Common myeloid progenitor, CD34-positive (primary cell): ENCODE measurements at regions not wholly inside any gene's neighbourhood (a gene's known extent, or its start where the extent isn't known, plus 50 kb on each side); places are given as distances from the start of the nearest gene placed in this dataset.

Source experiments
- CTCF ChIA-PET: fragments of 350-600 bp; sonication (Branson Sonifier 250); formaldehyde crosslinking; loops from one replicate; lab custom pipeline; 2021; ENCODE audit warnings: antibody characterized with exemption; lab: Charles Lee
- POLR2A ChIA-PET: fragments of 350-600 bp; sonication (Branson Sonifier 250); formaldehyde crosslinking; loops from one replicate; lab custom pipeline; 2021; ENCODE audit warnings: antibody characterized with exemption; lab: Charles Lee
- DNase-seq, 3 donors: peaks; one replicate each; pipeline versions ENCODE4 v3.0.0 to v3.0.0-alpha.2; 2013
- H3K27ac ChIP-seq, 2 experiments: 1 replicate in 1 of 2; 2 replicates in 1 of 2; pipeline ENCODE4 v1.7.0; 2013; ENCODE audit warnings: inconsistent platforms in 2 of 2, low read length in 2 of 2, mild to moderate bottlenecking in 2 of 2, low read depth in 1 of 2, moderate library complexity in 1 of 2; ENCODE audit not compliant: severe bottlenecking in 2 of 2, insufficient read depth in 1 of 2, poor library complexity in 1 of 2
- H3K27me3 ChIP-seq, 5 experiments: replicated peaks in 2 of 5; 1 replicate in 3 of 5; 2 replicates in 2 of 5; pipeline versions ENCODE4 v1.6.1 to v1.7.0; 2013; ENCODE audit warnings: low read length in 4 of 5, mild to moderate bottlenecking in 2 of 5, moderate library complexity in 2 of 5, inconsistent platforms in 1 of 5; ENCODE audit not compliant: insufficient read depth in 5 of 5, control insufficient read depth in 4 of 5
- H3K36me3 ChIP-seq, 4 experiments: 1 replicate in 2 of 4; 2 replicates in 2 of 4; pipeline versions ENCODE4 v1.6.1 to v1.7.0; 2013; ENCODE audit warnings: low read length in 3 of 4, control low read depth in 1 of 4, mild to moderate bottlenecking in 1 of 4; ENCODE audit not compliant: control insufficient read depth in 4 of 4, insufficient read depth in 4 of 4
- H3K4me1 ChIP-seq, 4 experiments: 1 replicate in 3 of 4; 2 replicates in 1 of 4; pipeline versions ENCODE4 v1.6.1 to v1.7.1; 2013; ENCODE audit warnings: low read length in 3 of 4, mild to moderate bottlenecking in 3 of 4, control low read depth in 1 of 4, inconsistent platforms in 1 of 4, moderate library complexity in 1 of 4; ENCODE audit not compliant: control insufficient read depth in 4 of 4, insufficient read depth in 4 of 4; ENCODE audit errors: control extremely low read depth in 1 of 4
- H3K4me3 ChIP-seq, 7 experiments: 1 replicate in 4 of 7; 2 replicates in 3 of 7; pipeline versions ENCODE4 v1.5.1 to v1.7.0; 2013; ENCODE audit warnings: mild to moderate bottlenecking in 7 of 7, low read length in 6 of 7, moderate library complexity in 6 of 7, inconsistent platforms in 2 of 7, low read depth in 2 of 7, control low read depth in 1 of 7; ENCODE audit not compliant: insufficient read depth in 4 of 7, control insufficient read depth in 1 of 7; ENCODE audit errors: extremely low read depth in 1 of 7
- H3K9me3 ChIP-seq, 5 experiments: 1 replicate in 4 of 5; 2 replicates in 1 of 5; pipeline versions ENCODE4 v1.6.1 to v1.7.1; 2013; ENCODE audit warnings: low read length in 4 of 5, mild to moderate bottlenecking in 2 of 5, inconsistent platforms in 1 of 5, low read depth in 1 of 5, moderate library complexity in 1 of 5; ENCODE audit not compliant: control insufficient read depth in 4 of 5, insufficient read depth in 2 of 5; ENCODE audit errors: control extremely low read depth in 1 of 5
- WGBS: methylation state at CpG from one replicate; pipeline ENCODE4 v1.1.5; 2013; ENCODE audit not compliant: insufficient coverage; 5-methylcytosine and 5-hydroxymethylcytosine counted together

- H3K9me3 ChIP-seq: no peaks in the 10 kb centered on the region
- 84% methylated on average over 12 of the region's 13 CpGs for WGBS
- CTCF ChIA-PET: no interaction called here
- DNase-seq: no peak
- H3K27ac ChIP-seq: no peak overlapping the region
- H3K36me3 ChIP-seq: no peaks in the 10 kb centered on the region
- POLR2A ChIA-PET: no interaction called here
- no peaks in the 10 kb centered on the region for H3K4me1 ChIP-seq
- no peak overlapping the region for H3K4me3 ChIP-seq
- peaks cover 0 to 3% (median 0%) of the 10 kb centered on the region in 5 experiments for H3K27me3 ChIP-seq
Measured at GRCh38 chr18:78292618-78293380, 686.8 kb upstream of the SALL3 start.

- POLR2A ChIA-PET: no interaction called here
- 69% methylated on average over 16 of the region's 16 CpGs for WGBS
Measured at GRCh38 chr18:78293540-78293939, 686.1 kb upstream of the SALL3 start.

GRCh38 chr18:78293940-78294541 lies 685.6 kb upstream of the SALL3 start:
- Histone ChIP-seq H3K36me3 (no peaks in the 10 kb centered on the region), H3K4me3 (no peak overlapping the region), H3K4me1 (no peaks in the 10 kb centered on the region), H3K27me3 (peaks cover 0 to 3% (median 0%) of the 10 kb centered on the region in 5 experiments), H3K9me3 (no peaks in the 10 kb centered on the region), H3K27ac (no peak overlapping the region)
- CTCF ChIA-PET: no interaction called here
- 64% methylated on average over 11 of the region's 15 CpGs for WGBS
- DNase-seq: no peak
- POLR2A ChIA-PET: no interaction called here

More at GRCh38 chr18:78293540-78293939, 686.1 kb upstream of the SALL3 start:
- no peaks in the 10 kb centered on the region for H3K4me1 ChIP-seq
- CTCF ChIA-PET: no interaction called here
- H3K36me3 ChIP-seq: no peaks in the 10 kb centered on the region
- H3K4me3 ChIP-seq: no peak overlapping the region
- no peak overlapping the region for H3K27ac ChIP-seq
- H3K27me3 ChIP-seq: peaks cover 0 to 3% (median 0%) of the 10 kb centered on the region in 5 experiments
- no peak for DNase-seq
- no peaks in the 10 kb centered on the region for H3K9me3 ChIP-seq

- H3K27me3 ChIP-seq: peaks cover 0 to 3% (median 0%) of the 10 kb centered on the region in 5 experiments
- no peak overlapping the region for H3K4me3 ChIP-seq
- no peak for DNase-seq
- no peak overlapping the region for H3K27ac ChIP-seq
- CTCF ChIA-PET: no interaction called here
- WGBS: 93% methylated on average over 6 of the region's 8 CpGs
- POLR2A ChIA-PET: no interaction called here
- no peaks in the 10 kb centered on the region for H3K9me3 ChIP-seq
- H3K36me3 ChIP-seq: no peaks in the 10 kb centered on the region
- no peaks in the 10 kb centered on the region for H3K4me1 ChIP-seq
Measured at GRCh38 chr18:78295262-78295661, 684.4 kb upstream of the SALL3 start.

GRCh38 chr18:78296166-78296565 lies 683.5 kb upstream of the SALL3 start:
- no peaks in the 10 kb centered on the region for H3K9me3 ChIP-seq
- no peaks in the 10 kb centered on the region for H3K4me1 ChIP-seq
- no peaks in the 10 kb centered on the region for H3K36me3 ChIP-seq
- ChIA-PET CTCF (no interaction called here), POLR2A (no interaction called here)
- DNase-seq: no peak
- no peak overlapping the region for H3K4me3 ChIP-seq
- H3K27ac ChIP-seq: no peak overlapping the region
- H3K27me3 ChIP-seq: peaks cover 0 to 5% (median 0%) of the 10 kb centered on the region in 5 experiments
- 85% methylated on average over 5 of the region's 13 CpGs for WGBS

GRCh38 chr18:78297048-78297447 lies 682.6 kb upstream of the SALL3 start:
- Histone ChIP-seq H3K4me3 (no peak overlapping the region), H3K9me3 (no peaks in the 10 kb centered on the region), H3K36me3 (no peaks in the 10 kb centered on the region), H3K27me3 (peaks cover 0 to 5% (median 0%) of the 10 kb centered on the region in 5 experiments), H3K27ac (no peak overlapping the region), H3K4me1 (no peaks in the 10 kb centered on the region)
- ChIA-PET CTCF (no interaction called here), POLR2A (no interaction called here)
- WGBS: 93% methylated on average over 8 of the region's 10 CpGs
- DNase-seq: no peak

GRCh38 chr18:78303519-78304191 lies 676.0 kb upstream of the SALL3 start:
- ChIA-PET CTCF (no interaction called here), POLR2A (no interaction called here)
- Histone ChIP-seq H3K4me1 (no peaks in the 10 kb centered on the region), H3K9me3 (no peaks in the 10 kb centered on the region), H3K36me3 (no peaks in the 10 kb centered on the region), H3K4me3 (no peak overlapping the region), H3K27ac (no peak overlapping the region), H3K27me3 (peaks cover 0 to 2% (median 0%) of the 10 kb centered on the region in 5 experiments)
- 86% methylated on average over 12 of the region's 15 CpGs for WGBS
- no peak for DNase-seq
